ENCODE measurements at regions not wholly inside any gene's neighbourhood (a gene's known extent, or its start where the extent isn't known, plus 50 kb on each side); places are given as distances from the start of the nearest gene placed in this dataset.

- FAIRE-seq, result no peak
- dilution Hi-C loops (cut with MboI; ENCODE audit: extremely low pct_ligation_motif_present, low sequenced_read_pairs), result no loop called here
Measured at GRCh38 chr2:185372188-185372587, 366.4 kb upstream of the FSIP2 start.

More at GRCh38 chr2:185372188-185372587, 366.4 kb upstream of the FSIP2 start:
- ChIA-PET CTCF (no interaction called here), POLR2A (no interaction called here)
- H3K4me2 ChIP-seq (ENCODE audit: insufficient read depth, low read length), result no peak overlapping the region
- no peaks in the 10 kb centered on the region for H3K79me2 ChIP-seq (ENCODE audit: control insufficient read depth, insufficient read depth, low read length)
- TF ChIP-seq CTCF (IDR thresholded peaks at IDR 0.05; ENCODE audit: extremely low read depth in 1 of 2, insufficient read depth in 1 of 2, low read depth in 1 of 2, low read length in 2 of 2), result no peak
- TF ChIP-seq FOS (IDR thresholded peaks at IDR 0.05; ENCODE audit: borderline replicate concordance, insufficient read depth, low read length), result no peak
- TF ChIP-seq EZH2 (IDR thresholded peaks at IDR 0.05; ENCODE audit: borderline replicate concordance, low read depth, low read length, severe bottlenecking), result no peak
- TF ChIP-seq MYC (IDR thresholded peaks at IDR 0.05; ENCODE audit: low read depth, low read length), result no peak
- TF ChIP-seq GATA2 (IDR thresholded peaks at IDR 0.05; ENCODE audit: insufficient read depth, insufficient read length, low read depth, low read length), result no peak
- TF ChIP-seq POLR2AphosphoS5 (IDR thresholded peaks at IDR 0.05; ENCODE audit: insufficient read depth, low read depth, low read length), result no peak
- TF ChIP-seq MAX (IDR thresholded peaks at IDR 0.05; ENCODE audit: insufficient read depth, insufficient read length), result no peak
- no peak for TF ChIP-seq JUN (IDR thresholded peaks at IDR 0.05; ENCODE audit: borderline replicate concordance, insufficient read depth, insufficient read length, low read depth)
- TF ChIP-seq POLR2A (IDR thresholded peaks at IDR 0.05; ENCODE audit: low read depth, low read length), result no peak
- no peaks in the 10 kb centered on the region for H3K36me3 ChIP-seq (ENCODE audit: control insufficient read depth in 2 of 2, extremely low read depth in 1 of 2, insufficient read depth in 2 of 2, low read length in 2 of 2)
- H3K27ac ChIP-seq (ENCODE audit: insufficient read depth, low read depth, low read length), result no peak overlapping the region
- no peaks in the 10 kb centered on the region for H3K4me1 ChIP-seq (ENCODE audit: control insufficient read depth, extremely low read depth, insufficient read depth, low read length)
- H4K20me1 ChIP-seq (replicated peaks; ENCODE audit: control insufficient read depth, extremely low read depth, insufficient read depth, low read length), result no peaks in the 10 kb centered on the region
- no peak overlapping the region for H3K9ac ChIP-seq (replicated peaks; ENCODE audit: extremely low read depth, insufficient read depth, low read length)
- BruUV-seq (replicated peaks), result no TSS peak
- H3K9me3 ChIP-seq (replicated peaks; ENCODE audit: control insufficient read depth, insufficient read depth, low read length), result no peaks in the 10 kb centered on the region
- no peaks in the 10 kb centered on the region for H3K27me3 ChIP-seq (ENCODE audit: control insufficient read depth in 2 of 2, insufficient read depth in 2 of 2, low read length in 2 of 2)
- no peak for DNase-seq (ENCODE audit: low read depth, low spot score)
- no peak overlapping the region for H3K4me3 ChIP-seq (replicated peaks in 1 of 3; ENCODE audit: insufficient read depth in 1 of 3, low read depth in 1 of 3, low read length in 3 of 3)
- no peaks in the 10 kb centered on the region for H3K9me1 ChIP-seq (replicated peaks; ENCODE audit: control insufficient read depth, extremely low read depth, insufficient read depth, low read length)
- H2AFZ ChIP-seq (ENCODE audit: low read depth, low read length), result no peak overlapping the region
- intact Hi-C loops (cut with micrococcal nuclease), result no loop called here

All from endothelial cell of umbilical vein (primary cell).